Thoracic aorta (tissue), 2 donors: ENCODE measurements at regions not wholly inside any gene's neighbourhood (a gene's known extent, or its start where the extent isn't known, plus 50 kb on each side); places are given as distances from the start of the nearest gene placed in this dataset.
A peak's percentile ranks its signal among the peaks of the same experiment; 100 is the strongest.

Source experiments
- ATAC-seq: fragments of 150-250 bp; one replicate; pipeline ENCODE4 v1.8.0; 2017; ENCODE audit warnings: low read depth; ENCODE audit not compliant: insufficient number of reproducible peaks, low FRiP score
- DNase-seq: peaks from one replicate; pipeline ENCODE4 v3.0.0-alpha.2; 2020; ENCODE audit warnings: low spot score
- H3K27ac ChIP-seq, 2 donors: fragments of 200-600 bp; sonication (generic); 1 replicate in 1 of 2; 2 replicates in 1 of 2; pipeline ENCODE4 v1.5.1; 2016; ENCODE audit warnings: mild to moderate bottlenecking in 2 of 2, moderate library complexity in 2 of 2
- H3K27me3 ChIP-seq: fragments of 200-600 bp; sonication (generic); replicated peaks from 2 replicates; pipeline ENCODE4 v1.6.0; 2016; ENCODE audit warnings: mild to moderate bottlenecking; ENCODE audit not compliant: insufficient read depth
- H3K36me3 ChIP-seq: fragments of 200-600 bp; sonication (generic); one replicate; pipeline ENCODE4 v1.5.1; 2016
- H3K4me1 ChIP-seq, 2 donors: fragments of 200-600 bp; sonication (generic); 1 replicate in 1 of 2; 2 replicates in 1 of 2; pipeline versions ENCODE4 v1.5.1 to v1.6.0; 2016; ENCODE audit warnings: low read depth in 2 of 2, mild to moderate bottlenecking in 1 of 2; ENCODE audit not compliant: control insufficient read depth in 1 of 2
- H3K4me3 ChIP-seq: fragments of 200-600 bp; sonication (generic); 2 replicates; pipeline ENCODE4 v1.5.1; 2016; ENCODE audit warnings: mild to moderate bottlenecking
- H3K9me3 ChIP-seq: fragments of 200-600 bp; sonication (generic); 2 replicates; pipeline ENCODE4 v1.5.1; 2016
- CTCF ChIP-seq: fragments of 200-600 bp; sonication (generic); IDR thresholded peaks from one replicate; pipeline ENCODE4 v1.5.1; 2019; ENCODE audit warnings: antibody characterized with exemption

GRCh38 chr13:29706923-29707322 lies 111.4 kb upstream of the SLC7A1 start:
- Histone ChIP-seq H3K4me1 (no peaks in the 10 kb centered on the region), H3K27ac (no peak overlapping the region), H3K4me3 (no peak overlapping the region), H3K36me3 (no peaks in the 10 kb centered on the region), H3K27me3 (no peaks in the 10 kb centered on the region), H3K9me3 (no peaks in the 10 kb centered on the region)
- TF ChIP-seq CTCF: no peak
- ATAC-seq (no peak), DNase-seq (no peak)

- H3K27me3 ChIP-seq: no peaks in the 10 kb centered on the region
- no peak overlapping the region for H3K4me3 ChIP-seq
- no peak for DNase-seq
- H3K36me3 ChIP-seq: no peaks in the 10 kb centered on the region
- no peaks in the 10 kb centered on the region for H3K9me3 ChIP-seq
- TF ChIP-seq CTCF: no peak
- no peaks in the 10 kb centered on the region for H3K4me1 ChIP-seq
- no peak overlapping the region for H3K27ac ChIP-seq
- no peak for ATAC-seq
Observed at GRCh38 chr13:29704648-29705047, 109.2 kb upstream of the SLC7A1 start.

- Histone ChIP-seq H3K36me3 (no peaks in the 10 kb centered on the region), H3K9me3 (no peaks in the 10 kb centered on the region), H3K27me3 (no peaks in the 10 kb centered on the region), H3K27ac (no peak overlapping the region), H3K4me3 (no peak overlapping the region), H3K4me1 (no peaks in the 10 kb centered on the region)
- ATAC-seq: no peak
- no peak for TF ChIP-seq CTCF
- DNase-seq: no peak
Observed at GRCh38 chr13:29703421-29703820, 107.9 kb upstream of the SLC7A1 start.

GRCh38 chr13:29702912-29703351 lies 107.4 kb upstream of the SLC7A1 start:
- H3K27ac ChIP-seq: no peak overlapping the region
- DNase-seq: no peak
- TF ChIP-seq CTCF: no peak
- H3K4me1 ChIP-seq: no peaks in the 10 kb centered on the region
- H3K27me3 ChIP-seq: no peaks in the 10 kb centered on the region
- no peaks in the 10 kb centered on the region for H3K9me3 ChIP-seq
- peak; percentile 48 for ATAC-seq
- H3K4me3 ChIP-seq: peak overlapping the region; percentile 49
- no peaks in the 10 kb centered on the region for H3K36me3 ChIP-seq

- TF ChIP-seq CTCF: no peak
- DNase-seq: no peak
- no peak for ATAC-seq
- no peaks in the 10 kb centered on the region for H3K4me1 ChIP-seq
- no peak overlapping the region for H3K4me3 ChIP-seq
- H3K9me3 ChIP-seq: no peaks in the 10 kb centered on the region
- H3K27me3 ChIP-seq: no peaks in the 10 kb centered on the region
- H3K27ac ChIP-seq: no peak overlapping the region
- H3K36me3 ChIP-seq: no peaks in the 10 kb centered on the region
Observed at GRCh38 chr13:29698106-29698505, 102.6 kb upstream of the SLC7A1 start.
